Osteoblast (primary cell): ENCODE measurements at regions not wholly inside any gene's neighbourhood (a gene's known extent, or its start where the extent isn't known, plus 50 kb on each side); places are given as distances from the start of the nearest gene placed in this dataset.

Experiments used
- DNase-seq: peaks from one replicate; pipeline ENCODE4 v3.0.0; 2011; ENCODE audit warnings: low spot score, mixed read lengths; ENCODE audit not compliant: insufficient read length; ENCODE audit errors: missing footprints
- H2AFZ ChIP-seq: 2 replicates; pipeline ENCODE4 v1.6.0; 2011; ENCODE audit warnings: mild to moderate bottlenecking, low read length
- H3K27ac ChIP-seq: 2 replicates; pipeline ENCODE4 v1.5.1; 2011; ENCODE audit warnings: mild to moderate bottlenecking, low read depth, low read length, moderate library complexity
- H3K27me3 ChIP-seq: 2 replicates; pipeline ENCODE4 v1.6.0; 2012; ENCODE audit warnings: mild to moderate bottlenecking, control low read depth, inconsistent platforms, low read length, moderate library complexity; ENCODE audit not compliant: insufficient read depth
- H3K36me3 ChIP-seq: 2 replicates; pipeline ENCODE4 v1.5.1; 2011; ENCODE audit warnings: mild to moderate bottlenecking, low read length, control low read depth, moderate library complexity; ENCODE audit not compliant: insufficient read depth
- H3K4me1 ChIP-seq: 2 replicates; pipeline ENCODE4 v1.5.1; 2011; ENCODE audit warnings: mild to moderate bottlenecking, low read length, control low read depth, moderate library complexity; ENCODE audit not compliant: insufficient read depth
- H3K4me2 ChIP-seq: 2 replicates; pipeline ENCODE4 v1.6.0; 2011; ENCODE audit warnings: mild to moderate bottlenecking, low read length; ENCODE audit not compliant: insufficient read depth
- H3K4me3 ChIP-seq: fragments of 200-600 bp; sonication (generic); 3 replicates; pipeline ENCODE4 v1.5.1; 2012; ENCODE audit warnings: mild to moderate bottlenecking, low read length, inconsistent platforms; ENCODE audit not compliant: insufficient read depth
- H3K79me2 ChIP-seq: 2 replicates; pipeline ENCODE4 v1.6.0; 2012; ENCODE audit warnings: mild to moderate bottlenecking, low read length, control low read depth, inconsistent platforms; ENCODE audit not compliant: insufficient read depth
- H3K9me3 ChIP-seq: 2 replicates; pipeline ENCODE4 v1.5.1; 2011; ENCODE audit warnings: low read depth, low read length, control low read depth
- H4K20me1 ChIP-seq: 2 replicates; pipeline ENCODE4 v1.6.0; 2012; ENCODE audit warnings: mild to moderate bottlenecking, low read length, control low read depth; ENCODE audit not compliant: insufficient read depth
- TF ChIP-seq, protein P1 (sequence below): IDR thresholded peaks from 2 replicates; pipeline ENCODE4 v1.5.1; 2011; ENCODE audit warnings: mild to moderate bottlenecking, low read depth, low read length, moderate library complexity; ENCODE audit errors: extremely low read depth

DNA sequence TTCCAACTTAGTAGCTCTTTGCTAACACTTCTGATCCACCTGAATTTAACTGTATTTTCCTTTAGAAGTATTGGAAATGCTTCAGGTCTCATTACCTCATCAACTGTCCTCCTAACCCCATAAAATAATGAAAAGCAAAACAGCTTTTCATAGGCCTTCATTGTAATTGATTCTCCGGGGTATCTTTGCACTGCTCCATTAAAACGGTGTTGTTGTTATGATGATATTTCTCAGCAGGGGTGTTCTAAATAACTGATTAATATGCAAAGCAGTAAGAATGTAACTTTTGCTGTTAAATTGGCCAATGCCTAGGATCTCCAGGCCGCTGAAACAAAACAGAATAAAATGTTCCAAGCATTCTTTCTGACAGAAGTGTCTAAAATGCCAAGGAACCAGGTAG lies 1983.2 kb downstream of the EFNA5 start:
- Histone ChIP-seq H3K27ac (no peak overlapping the region), H3K9me3 (no peaks in the 10 kb centered on the region), H3K4me3 (no peak overlapping the region), H3K36me3 (no peaks in the 10 kb centered on the region), H3K4me1 (no peaks in the 10 kb centered on the region), H3K79me2 (no peaks in the 10 kb centered on the region), H3K4me2 (no peak overlapping the region), H4K20me1 (no peaks in the 10 kb centered on the region), H3K27me3 (no peaks in the 10 kb centered on the region), H2AFZ (no peak overlapping the region)
- TF ChIP-seq, protein P1, sequence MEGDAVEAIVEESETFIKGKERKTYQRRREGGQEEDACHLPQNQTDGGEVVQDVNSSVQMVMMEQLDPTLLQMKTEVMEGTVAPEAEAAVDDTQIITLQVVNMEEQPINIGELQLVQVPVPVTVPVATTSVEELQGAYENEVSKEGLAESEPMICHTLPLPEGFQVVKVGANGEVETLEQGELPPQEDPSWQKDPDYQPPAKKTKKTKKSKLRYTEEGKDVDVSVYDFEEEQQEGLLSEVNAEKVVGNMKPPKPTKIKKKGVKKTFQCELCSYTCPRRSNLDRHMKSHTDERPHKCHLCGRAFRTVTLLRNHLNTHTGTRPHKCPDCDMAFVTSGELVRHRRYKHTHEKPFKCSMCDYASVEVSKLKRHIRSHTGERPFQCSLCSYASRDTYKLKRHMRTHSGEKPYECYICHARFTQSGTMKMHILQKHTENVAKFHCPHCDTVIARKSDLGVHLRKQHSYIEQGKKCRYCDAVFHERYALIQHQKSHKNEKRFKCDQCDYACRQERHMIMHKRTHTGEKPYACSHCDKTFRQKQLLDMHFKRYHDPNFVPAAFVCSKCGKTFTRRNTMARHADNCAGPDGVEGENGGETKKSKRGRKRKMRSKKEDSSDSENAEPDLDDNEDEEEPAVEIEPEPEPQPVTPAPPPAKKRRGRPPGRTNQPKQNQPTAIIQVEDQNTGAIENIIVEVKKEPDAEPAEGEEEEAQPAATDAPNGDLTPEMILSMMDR: no peak
- DNase-seq: no peak

DNA sequence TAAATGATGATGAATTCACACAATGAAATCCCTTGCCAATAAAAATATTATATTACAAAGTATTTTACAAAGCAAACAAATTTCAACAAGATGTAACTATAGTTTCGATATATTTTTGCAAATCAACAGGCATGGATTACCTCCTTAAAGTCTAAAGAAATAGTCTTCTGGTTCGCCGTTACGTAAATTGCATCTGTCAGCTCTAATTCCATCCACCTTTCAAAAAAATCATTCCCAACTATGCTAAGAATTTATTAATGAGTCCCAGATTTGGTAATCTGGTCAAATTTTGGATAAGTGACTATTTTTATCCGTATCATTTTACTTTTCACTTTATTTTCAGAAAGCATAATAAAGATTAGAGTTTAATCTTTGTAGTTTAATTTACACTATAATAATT lies 1984.9 kb downstream of the EFNA5 start:
- TF ChIP-seq, protein P1: no peak
- Histone ChIP-seq H3K4me1 (no peaks in the 10 kb centered on the region), H3K79me2 (no peaks in the 10 kb centered on the region), H3K4me2 (no peak overlapping the region), H4K20me1 (no peaks in the 10 kb centered on the region), H3K4me3 (no peak overlapping the region), H3K36me3 (no peaks in the 10 kb centered on the region), H3K27ac (no peak overlapping the region), H2AFZ (no peak overlapping the region), H3K9me3 (no peaks in the 10 kb centered on the region), H3K27me3 (no peaks in the 10 kb centered on the region)
- DNase-seq: no peak

DNA sequence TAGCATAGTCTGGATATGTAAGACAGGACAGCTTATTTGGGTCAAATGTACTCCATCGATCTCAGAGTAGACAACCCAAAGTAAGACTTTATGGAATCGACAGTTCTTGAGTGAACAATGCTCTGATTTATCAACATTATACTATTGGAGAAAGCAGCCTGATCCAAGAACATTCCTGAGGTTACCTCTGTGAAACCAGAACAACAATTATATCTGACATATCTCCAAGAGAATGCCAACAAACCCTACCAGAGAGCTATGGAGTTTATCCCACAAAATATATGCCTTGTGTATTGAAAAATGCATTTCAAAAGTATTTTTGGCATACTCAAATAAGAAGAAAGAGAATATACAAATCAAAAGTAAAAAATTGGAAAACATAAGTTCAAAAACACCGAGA lies 1985.9 kb downstream of the EFNA5 start:
- no peaks in the 10 kb centered on the region for H4K20me1 ChIP-seq
- no peaks in the 10 kb centered on the region for H3K79me2 ChIP-seq
- no peaks in the 10 kb centered on the region for H3K27me3 ChIP-seq
- no peak overlapping the region for H3K27ac ChIP-seq
- DNase-seq: no peak
- no peak overlapping the region for H3K4me3 ChIP-seq
- H3K4me2 ChIP-seq: no peak overlapping the region
- no peaks in the 10 kb centered on the region for H3K9me3 ChIP-seq
- H3K36me3 ChIP-seq: no peaks in the 10 kb centered on the region
- H3K4me1 ChIP-seq: no peaks in the 10 kb centered on the region
- TF ChIP-seq, protein P1: no peak
- H2AFZ ChIP-seq: no peak overlapping the region

DNA sequence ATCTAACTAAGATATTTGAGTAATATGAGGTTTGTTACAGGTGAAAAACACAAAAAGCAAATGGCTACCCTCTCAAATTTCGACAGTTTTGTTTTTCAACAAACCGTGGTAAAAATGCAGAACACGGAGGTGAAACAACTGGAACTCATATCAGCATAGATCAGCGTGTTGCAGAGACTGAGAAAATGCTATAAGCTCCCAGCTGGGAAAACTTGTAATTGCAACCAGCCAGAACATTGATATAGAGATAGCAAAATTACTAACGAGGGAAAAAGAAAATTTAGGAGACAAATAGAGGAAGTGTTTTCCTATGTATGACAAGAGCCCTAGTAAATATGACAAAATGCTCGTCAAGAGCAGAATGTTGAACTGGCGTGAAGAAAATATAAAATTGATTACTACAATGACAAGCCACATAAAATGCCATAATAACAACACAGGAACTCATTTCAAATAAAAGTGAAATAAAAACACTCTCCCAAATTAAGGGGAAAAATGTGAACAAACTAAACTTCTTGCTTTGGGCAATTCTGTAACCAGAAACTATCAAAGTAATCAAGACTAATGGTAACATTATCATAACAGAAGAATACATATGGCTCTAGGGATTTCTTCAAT lies 1989.8 kb downstream of the EFNA5 start:
- H3K79me2 ChIP-seq: no peaks in the 10 kb centered on the region
- no peak overlapping the region for H2AFZ ChIP-seq
- no peak overlapping the region for H3K4me3 ChIP-seq
- H3K27me3 ChIP-seq: no peaks in the 10 kb centered on the region
- no peak overlapping the region for H3K27ac ChIP-seq
- H4K20me1 ChIP-seq: no peaks in the 10 kb centered on the region
- peak; percentile 44 for DNase-seq
- H3K4me1 ChIP-seq: no peaks in the 10 kb centered on the region
- no peaks in the 10 kb centered on the region for H3K36me3 ChIP-seq
- no peaks in the 10 kb centered on the region for H3K9me3 ChIP-seq
- TF ChIP-seq, protein P1: no peak
- H3K4me2 ChIP-seq: no peak overlapping the region
